H9 (cell line): ENCODE measurements at regions not wholly inside any gene's neighbourhood (a gene's known extent, or its start where the extent isn't known, plus 50 kb on each side); places are given as distances from the start of the nearest gene placed in this dataset.

Experiments used
- DNase-seq: peaks from one replicate; pipeline ENCODE4 v3.0.0-alpha.2; 2017
- H2AFZ ChIP-seq: one replicate; pipeline ENCODE4 v1.6.1; 2013; ENCODE audit warnings: mild to moderate bottlenecking, low read length, control low read depth, moderate library complexity
- H2AK5ac ChIP-seq: 2 replicates; pipeline ENCODE4 v1.6.1; 2013; ENCODE audit warnings: low read length, control low read depth, mixed read lengths; ENCODE audit not compliant: insufficient read length
- H2BK120ac ChIP-seq: one replicate; pipeline ENCODE4 v1.6.1; 2013; ENCODE audit warnings: low read depth, mild to moderate bottlenecking, low read length, control low read depth, inconsistent platforms; ENCODE audit not compliant: poor library complexity, severe bottlenecking
- H2BK12ac ChIP-seq: 2 replicates; pipeline ENCODE4 v1.6.1; 2013; ENCODE audit warnings: low read length, control low read depth, mixed read lengths, low read depth; ENCODE audit not compliant: insufficient read length
- H2BK15ac ChIP-seq: 2 replicates; pipeline ENCODE4 v1.6.1; 2013; ENCODE audit warnings: low read depth, low read length, control low read depth
- H2BK20ac ChIP-seq: one replicate; pipeline ENCODE4 v1.6.1; 2013; ENCODE audit warnings: low read depth, mild to moderate bottlenecking, low read length, control low read depth, inconsistent platforms; ENCODE audit not compliant: poor library complexity, severe bottlenecking
- H2BK5ac ChIP-seq: 2 replicates; pipeline ENCODE4 v1.6.1; 2013; ENCODE audit warnings: low read length, control low read depth, mixed read lengths; ENCODE audit not compliant: insufficient read length
- H3K14ac ChIP-seq: 2 replicates; pipeline ENCODE4 v1.6.1; 2013; ENCODE audit warnings: low read length, control low read depth; ENCODE audit not compliant: insufficient read depth
- H3K18ac ChIP-seq: 2 replicates; pipeline ENCODE4 v1.6.1; 2013; ENCODE audit warnings: low read depth, mild to moderate bottlenecking, mixed read lengths, low read length, control low read depth; ENCODE audit not compliant: insufficient read length
- H3K23ac ChIP-seq: 2 replicates; pipeline ENCODE4 v1.6.1; 2013; ENCODE audit warnings: low read length, control low read depth, mixed read lengths, low read depth; ENCODE audit not compliant: insufficient read length
- H3K23me2 ChIP-seq: 2 replicates; pipeline ENCODE4 v1.6.1; 2013; ENCODE audit warnings: low read depth, mild to moderate bottlenecking, mixed read lengths, low read length, control low read depth; ENCODE audit not compliant: insufficient read length, poor library complexity, severe bottlenecking
- H3K27ac ChIP-seq: 2 replicates; pipeline ENCODE4 v1.5.1; 2013; ENCODE audit warnings: low read length, control low read depth, mixed read lengths, low read depth; ENCODE audit not compliant: insufficient read length
- H3K27me3 ChIP-seq: 2 replicates; pipeline ENCODE4 v1.6.1; 2013; ENCODE audit warnings: low read length, control low read depth, inconsistent platforms; ENCODE audit not compliant: insufficient read depth
- H3K4ac ChIP-seq: 2 replicates; pipeline ENCODE4 v1.6.1; 2013; ENCODE audit warnings: low read depth, mild to moderate bottlenecking, control low read depth, inconsistent platforms, low read length, moderate library complexity
- H3K4me1 ChIP-seq: 2 replicates; pipeline ENCODE4 v1.6.1; 2013; ENCODE audit warnings: low read length, control low read depth, inconsistent platforms; ENCODE audit not compliant: insufficient read depth
- H3K4me2 ChIP-seq: 2 replicates; pipeline ENCODE4 v1.6.1; 2013; ENCODE audit warnings: low read length, control low read depth, mixed read lengths; ENCODE audit not compliant: insufficient read length, insufficient read depth
- H3K56ac ChIP-seq: 2 replicates; pipeline ENCODE4 v1.6.1; 2013; ENCODE audit warnings: low read depth, mild to moderate bottlenecking, mixed read lengths, low read length, control low read depth; ENCODE audit not compliant: insufficient read length
- H3K79me1 ChIP-seq: 2 replicates; pipeline ENCODE4 v1.6.1; 2013; ENCODE audit warnings: low read depth, mild to moderate bottlenecking, moderate library complexity, low read length, control low read depth, inconsistent platforms; ENCODE audit not compliant: insufficient read depth, poor library complexity, severe bottlenecking
- H3K79me2 ChIP-seq: 2 replicates; pipeline ENCODE4 v1.6.1; 2013; ENCODE audit warnings: low read length, control low read depth, inconsistent platforms; ENCODE audit not compliant: insufficient read depth
- H3K9ac ChIP-seq: 2 replicates; pipeline ENCODE4 v1.6.1; 2013; ENCODE audit warnings: low read length, control low read depth, mixed read lengths; ENCODE audit not compliant: insufficient read length; ENCODE audit errors: extremely low read depth
- H3K9me3 ChIP-seq: one replicate; pipeline ENCODE4 v1.6.1; 2013; ENCODE audit warnings: low read depth, low read length, inconsistent platforms; ENCODE audit not compliant: control insufficient read depth
- H3T11ph ChIP-seq: one replicate; pipeline ENCODE4 v1.6.1; 2013; ENCODE audit warnings: mild to moderate bottlenecking, low read length, control low read depth, inconsistent platforms
- H4K20me1 ChIP-seq: one replicate; pipeline ENCODE4 v1.6.1; 2013; ENCODE audit not compliant: control insufficient read depth, insufficient read length, insufficient read depth
- H4K5ac ChIP-seq: 2 replicates; pipeline ENCODE4 v1.6.1; 2013; ENCODE audit warnings: low read depth, mild to moderate bottlenecking, mixed read lengths, low read length, control low read depth; ENCODE audit not compliant: insufficient read length
- H4K8ac ChIP-seq: replicated peaks from 2 replicates; pipeline ENCODE4 v1.6.1; 2013; ENCODE audit warnings: low read length, control low read depth, mixed read lengths, low read depth; ENCODE audit not compliant: insufficient read length
- H4K91ac ChIP-seq: 2 replicates; pipeline ENCODE4 v1.6.1; 2013; ENCODE audit warnings: low read depth, mild to moderate bottlenecking, moderate library complexity, mixed read lengths, low read length, control low read depth; ENCODE audit not compliant: insufficient read length
- H3K27ac Mint-ChIP-seq, 3 experiments: 2 replicates in 2 of 3; 3 replicates in 1 of 3; pipeline ENCODE4 v1.8.0; 2020 to 2021; ENCODE audit warnings: mixed read lengths in 3 of 3, mild to moderate bottlenecking in 1 of 3, moderate library complexity in 1 of 3
- H3K27me3 Mint-ChIP-seq: 2 replicates; pipeline ENCODE4 v1.8.0; 2021; ENCODE audit warnings: low read depth, mild to moderate bottlenecking, moderate library complexity, mixed read lengths
- H3K36me3 Mint-ChIP-seq, 3 experiments: 2 replicates in 2 of 3; 3 replicates in 1 of 3; pipeline ENCODE4 v1.8.0; 2020 to 2021; ENCODE audit warnings: low read depth in 3 of 3, mixed read lengths in 3 of 3; ENCODE audit not compliant: insufficient read depth in 1 of 3
- H3K4me1 Mint-ChIP-seq, 2 experiments: 2 replicates each; pipeline ENCODE4 v1.8.0; 2020; ENCODE audit warnings: mixed read lengths in 2 of 2
- H3K4me3 Mint-ChIP-seq, 2 experiments: 2 replicates in 1 of 2; 3 replicates in 1 of 2; pipeline ENCODE4 v1.8.0; 2020 to 2021; ENCODE audit warnings: mild to moderate bottlenecking in 2 of 2, mixed read lengths in 2 of 2, moderate library complexity in 1 of 2
- H3K9me3 Mint-ChIP-seq, 2 experiments: 2 replicates in 1 of 2; 3 replicates in 1 of 2; pipeline ENCODE4 v1.8.0; 2020; ENCODE audit warnings: mild to moderate bottlenecking in 2 of 2, mixed read lengths in 2 of 2, moderate library complexity in 1 of 2
- WGBS: extraction: QIAGEN DNeasy Blood & Tissue Kit; methylation state at CpG from one replicate; pipeline ENCODE4 v1.1.7; 2013; ENCODE audit warnings: missing lambda C conversion rate, low lambda C conversion rate, mixed read lengths; ENCODE audit not compliant: insufficient read length; ENCODE audit errors: extremely low coverage; 5-methylcytosine and 5-hydroxymethylcytosine counted together
- TF ChIP-seq, protein P1 (sequence below): fragments of 200-600 bp; sonication (generic); conservative IDR thresholded peaks from 3 replicates; pipeline ENCODE4 v1.8.0; 2021; ENCODE audit warnings: antibody characterized with exemption, mild to moderate bottlenecking

DNA sequence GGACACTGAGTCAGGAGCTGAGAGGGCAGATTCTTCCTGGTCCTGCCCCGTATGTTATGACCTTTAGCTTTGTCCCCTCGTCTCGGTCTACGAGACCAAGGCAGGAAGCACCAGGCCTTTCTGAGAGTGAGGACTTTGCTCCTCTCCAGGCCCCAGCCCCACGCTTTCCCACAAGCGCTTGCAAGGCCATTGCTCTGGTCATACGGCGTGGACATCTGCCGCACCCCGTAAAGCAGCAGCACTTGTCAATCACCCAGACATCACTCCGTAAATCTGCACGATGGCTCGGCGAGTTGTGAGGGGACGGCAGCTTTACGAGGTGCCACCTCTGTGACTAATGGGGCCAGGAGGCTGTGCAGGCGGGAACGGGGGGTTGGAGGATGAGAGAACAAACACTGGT, 100.8 kb upstream of the TWIST2 start:
- no CpG with 5 or more reads among the region's 18 CpGs for WGBS
- H3K23ac ChIP-seq, result no peak overlapping the region
- TF ChIP-seq, protein P1, sequence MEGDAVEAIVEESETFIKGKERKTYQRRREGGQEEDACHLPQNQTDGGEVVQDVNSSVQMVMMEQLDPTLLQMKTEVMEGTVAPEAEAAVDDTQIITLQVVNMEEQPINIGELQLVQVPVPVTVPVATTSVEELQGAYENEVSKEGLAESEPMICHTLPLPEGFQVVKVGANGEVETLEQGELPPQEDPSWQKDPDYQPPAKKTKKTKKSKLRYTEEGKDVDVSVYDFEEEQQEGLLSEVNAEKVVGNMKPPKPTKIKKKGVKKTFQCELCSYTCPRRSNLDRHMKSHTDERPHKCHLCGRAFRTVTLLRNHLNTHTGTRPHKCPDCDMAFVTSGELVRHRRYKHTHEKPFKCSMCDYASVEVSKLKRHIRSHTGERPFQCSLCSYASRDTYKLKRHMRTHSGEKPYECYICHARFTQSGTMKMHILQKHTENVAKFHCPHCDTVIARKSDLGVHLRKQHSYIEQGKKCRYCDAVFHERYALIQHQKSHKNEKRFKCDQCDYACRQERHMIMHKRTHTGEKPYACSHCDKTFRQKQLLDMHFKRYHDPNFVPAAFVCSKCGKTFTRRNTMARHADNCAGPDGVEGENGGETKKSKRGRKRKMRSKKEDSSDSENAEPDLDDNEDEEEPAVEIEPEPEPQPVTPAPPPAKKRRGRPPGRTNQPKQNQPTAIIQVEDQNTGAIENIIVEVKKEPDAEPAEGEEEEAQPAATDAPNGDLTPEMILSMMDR, result no peak
- no peak overlapping the region for H3K27ac Mint-ChIP-seq
- H3K4me3 Mint-ChIP-seq, result no peak overlapping the region
- no peaks in the 10 kb centered on the region for H3K23me2 ChIP-seq
- H3K4me1 Mint-ChIP-seq, result no peaks in the 10 kb centered on the region
- H3K4me2 ChIP-seq, result no peak overlapping the region
- H2BK12ac ChIP-seq, result no peak overlapping the region
- no peak overlapping the region for H2BK15ac ChIP-seq
- H3K79me1 ChIP-seq, result no peaks in the 10 kb centered on the region
- no peak for DNase-seq
- no peak overlapping the region for H2BK20ac ChIP-seq
- no peaks in the 10 kb centered on the region for H3K79me2 ChIP-seq
- peaks cover 22% of the 10 kb centered on the region for H3K27me3 Mint-ChIP-seq
- H3K4me1 ChIP-seq, result no peaks in the 10 kb centered on the region
- H3K36me3 Mint-ChIP-seq, result no peaks in the 10 kb centered on the region
- H4K91ac ChIP-seq, result no peak overlapping the region
- H3K9ac ChIP-seq, result no peak overlapping the region
- H3K56ac ChIP-seq, result no peak overlapping the region
- peaks cover 9 to 25% of the 10 kb centered on the region in 2 experiments for H3K9me3 Mint-ChIP-seq
- H2AK5ac ChIP-seq, result no peak overlapping the region
- H3K18ac ChIP-seq, result no peak overlapping the region
- no peak overlapping the region for H3K14ac ChIP-seq
- no peak overlapping the region for H3T11ph ChIP-seq
- no peak overlapping the region for H3K27ac ChIP-seq
- H4K5ac ChIP-seq, result no peak overlapping the region
- H4K20me1 ChIP-seq, result no peaks in the 10 kb centered on the region
- no peak overlapping the region for H2BK5ac ChIP-seq
- no peaks in the 10 kb centered on the region for H3K27me3 ChIP-seq
- no peak overlapping the region for H4K8ac ChIP-seq
- no peak overlapping the region for H3K4ac ChIP-seq
- no peak overlapping the region for H2BK120ac ChIP-seq
- H3K9me3 ChIP-seq, result no peaks in the 10 kb centered on the region
- H2AFZ ChIP-seq, result no peak overlapping the region
